ENCODE measurements at regions not wholly inside any gene's neighbourhood (a gene's known extent, or its start where the extent isn't known, plus 50 kb on each side); places are given as distances from the start of the nearest gene placed in this dataset.

DNA sequence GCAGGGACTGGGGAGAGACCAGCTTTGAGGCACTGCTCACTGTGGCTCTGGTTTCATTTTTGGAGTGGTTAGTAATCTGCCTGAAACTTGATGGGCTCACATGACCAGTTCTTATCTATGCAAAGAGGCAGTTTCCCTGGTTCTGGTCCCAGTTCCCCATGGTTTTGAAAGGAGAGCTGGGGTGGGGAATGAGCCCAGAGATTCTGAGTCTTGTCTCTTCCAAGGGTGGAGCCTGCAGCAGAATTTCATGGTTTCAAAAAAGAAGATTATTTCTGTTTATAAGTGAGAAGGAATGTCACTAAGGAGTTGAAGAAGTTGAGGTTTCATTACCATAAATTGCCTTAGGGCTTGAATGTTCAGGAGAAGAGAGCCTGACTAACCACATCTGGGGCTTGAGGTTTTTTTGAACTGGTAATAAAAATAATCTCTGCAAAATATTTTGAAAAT, 190.2 kb upstream of the HABP2 start:
- no peaks in the 10 kb centered on the region for H3K27me3 ChIP-seq (ENCODE audit: insufficient read depth, low read depth)
- H3K79me2 ChIP-seq (ENCODE audit: low read depth): no peaks in the 10 kb centered on the region
- ChIA-PET POLR2A (ENCODE audit: unreplicated experiment) (no interaction called here), CTCF (no interaction called here)
- peak in 1 of 2 experiments; percentile 70 for DNase-seq
- H3K4me2 ChIP-seq: peak overlapping the region; percentile 44; the same call in 1 of the 2 replicates
- H3K36me3 ChIP-seq (ENCODE audit: low read depth): no peaks in the 10 kb centered on the region
- no peak for TF ChIP-seq EZH2 (IDR thresholded peaks at IDR 0.05; ENCODE audit: low read depth)
- TF ChIP-seq, protein P1, sequence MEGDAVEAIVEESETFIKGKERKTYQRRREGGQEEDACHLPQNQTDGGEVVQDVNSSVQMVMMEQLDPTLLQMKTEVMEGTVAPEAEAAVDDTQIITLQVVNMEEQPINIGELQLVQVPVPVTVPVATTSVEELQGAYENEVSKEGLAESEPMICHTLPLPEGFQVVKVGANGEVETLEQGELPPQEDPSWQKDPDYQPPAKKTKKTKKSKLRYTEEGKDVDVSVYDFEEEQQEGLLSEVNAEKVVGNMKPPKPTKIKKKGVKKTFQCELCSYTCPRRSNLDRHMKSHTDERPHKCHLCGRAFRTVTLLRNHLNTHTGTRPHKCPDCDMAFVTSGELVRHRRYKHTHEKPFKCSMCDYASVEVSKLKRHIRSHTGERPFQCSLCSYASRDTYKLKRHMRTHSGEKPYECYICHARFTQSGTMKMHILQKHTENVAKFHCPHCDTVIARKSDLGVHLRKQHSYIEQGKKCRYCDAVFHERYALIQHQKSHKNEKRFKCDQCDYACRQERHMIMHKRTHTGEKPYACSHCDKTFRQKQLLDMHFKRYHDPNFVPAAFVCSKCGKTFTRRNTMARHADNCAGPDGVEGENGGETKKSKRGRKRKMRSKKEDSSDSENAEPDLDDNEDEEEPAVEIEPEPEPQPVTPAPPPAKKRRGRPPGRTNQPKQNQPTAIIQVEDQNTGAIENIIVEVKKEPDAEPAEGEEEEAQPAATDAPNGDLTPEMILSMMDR (conservative IDR thresholded peaks at IDR 0.05): no peak
- no peaks in the 10 kb centered on the region for H4K20me1 ChIP-seq (ENCODE audit: insufficient read depth)
- intact Hi-C loops (cut with micrococcal nuclease; ENCODE audit: unreplicated experiment): loop anchor here (2.0 kb wide), 1 partner anchor 66 kb away; no protein-coding TSS in a partner anchor
- no peak overlapping the region for H3K27ac ChIP-seq
- H3K4me3 ChIP-seq: no peak overlapping the region
- H2AFZ ChIP-seq: no peak overlapping the region
- no peaks in the 10 kb centered on the region for H3F3A ChIP-seq (ENCODE audit: insufficient read depth, low read depth)
- no peaks in the 10 kb centered on the region for H3K9me3 ChIP-seq (ENCODE audit: insufficient read depth, low read depth)
- no peaks in the 10 kb centered on the region for H3K9me2 ChIP-seq (ENCODE audit: insufficient read depth)
- no TSS peak for BruUV-seq (replicated peaks)
- peaks cover 6% of the 10 kb centered on the region; the same call in 1 of the 2 replicates for H3K4me1 ChIP-seq (replicated peaks; ENCODE audit: insufficient read depth)

DNA sequence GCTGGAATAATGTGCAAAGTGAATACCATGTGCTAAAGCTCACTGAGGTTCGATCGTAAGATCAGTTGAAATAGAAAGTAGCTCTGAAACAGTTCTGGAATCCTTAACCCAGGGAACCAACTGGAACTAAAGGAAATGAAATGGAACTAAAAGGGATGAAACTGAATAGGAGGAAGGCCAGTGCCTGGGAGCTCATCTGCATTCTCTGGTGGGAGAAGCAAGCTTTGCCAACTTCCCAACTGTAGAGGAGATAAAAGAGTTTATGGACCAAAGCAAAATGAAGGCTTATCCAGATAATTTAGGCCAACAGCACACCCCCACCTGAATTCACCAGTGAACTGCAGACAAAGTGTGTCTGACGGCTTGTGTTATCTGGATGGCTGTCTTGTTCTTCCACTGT, 188.6 kb upstream of the HABP2 start:
- Histone ChIP-seq H3K27me3 (ENCODE audit: insufficient read depth, low read depth) (no peaks in the 10 kb centered on the region), H3K4me3 (no peak overlapping the region)
- no TSS peak for BruUV-seq (replicated peaks)

DNA sequence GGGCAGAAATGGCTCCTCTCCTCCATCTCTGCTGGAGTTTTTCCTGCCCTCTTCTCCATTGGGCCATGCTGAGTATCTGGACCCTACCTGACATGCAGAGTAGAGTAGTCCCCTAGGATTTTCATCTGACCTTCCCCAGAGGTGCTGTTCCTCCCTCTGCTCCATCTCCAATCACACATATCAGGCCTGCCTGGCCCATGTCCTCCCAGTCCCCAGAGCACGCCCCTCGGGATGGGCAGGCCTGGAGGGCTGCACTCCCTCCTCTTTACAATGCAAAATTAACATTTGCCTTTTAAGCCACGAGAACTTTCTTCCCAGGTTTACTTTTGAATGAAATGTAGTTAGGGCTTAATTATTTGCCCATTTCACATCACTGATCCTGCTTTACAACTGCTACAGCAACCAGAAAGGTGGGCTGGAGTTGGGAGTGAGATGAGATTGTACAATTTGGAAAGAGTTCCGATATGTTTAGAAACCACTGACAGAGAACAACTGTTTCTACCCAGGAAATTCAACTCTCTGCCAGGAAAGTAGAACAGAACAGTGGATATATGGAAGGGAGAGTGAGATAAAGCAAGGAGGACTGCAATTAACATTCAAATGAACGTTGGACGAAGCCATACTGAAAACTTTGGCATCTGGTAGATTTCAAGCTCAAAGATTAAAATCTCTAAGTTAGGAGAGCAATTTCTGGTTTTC, 184.0 kb upstream of the HABP2 start:
- H3K4me1 ChIP-seq (replicated peaks; ENCODE audit: insufficient read depth): no peaks in the 10 kb centered on the region
- H4K20me1 ChIP-seq (ENCODE audit: insufficient read depth): no peaks in the 10 kb centered on the region
- intact Hi-C loops (cut with micrococcal nuclease; ENCODE audit: unreplicated experiment): no loop called here
- H3K9me3 ChIP-seq (ENCODE audit: insufficient read depth, low read depth): no peaks in the 10 kb centered on the region
- no peak for DNase-seq
- H3K4me3 ChIP-seq: no peak overlapping the region
- H3K36me3 ChIP-seq (ENCODE audit: low read depth): no peaks in the 10 kb centered on the region
- no peak overlapping the region for H3K4me2 ChIP-seq
- no peak overlapping the region for H3K27ac ChIP-seq
- H2AFZ ChIP-seq: no peak overlapping the region
- ChIA-PET POLR2A (ENCODE audit: unreplicated experiment) (no interaction called here), CTCF (no interaction called here)
- no peaks in the 10 kb centered on the region for H3K9me2 ChIP-seq (ENCODE audit: insufficient read depth)
- H3K79me2 ChIP-seq (ENCODE audit: low read depth): no peaks in the 10 kb centered on the region
- H3K27me3 ChIP-seq (ENCODE audit: insufficient read depth, low read depth): no peaks in the 10 kb centered on the region
- TF ChIP-seq, protein P1 (conservative IDR thresholded peaks at IDR 0.05): no peak
- TF ChIP-seq EZH2 (IDR thresholded peaks at IDR 0.05; ENCODE audit: low read depth): no peak
- H3F3A ChIP-seq (ENCODE audit: insufficient read depth, low read depth): no peaks in the 10 kb centered on the region
- BruUV-seq (replicated peaks): no TSS peak

More for the DNA sequence above, 188.6 kb upstream of the HABP2 start:
- Histone ChIP-seq H3K9me2 (ENCODE audit: insufficient read depth) (no peaks in the 10 kb centered on the region), H3K79me2 (ENCODE audit: low read depth) (no peaks in the 10 kb centered on the region), H2AFZ (no peak overlapping the region), H3K9me3 (ENCODE audit: insufficient read depth, low read depth) (no peaks in the 10 kb centered on the region), H4K20me1 (ENCODE audit: insufficient read depth) (no peaks in the 10 kb centered on the region), H3K27ac (no peak overlapping the region), H3K4me1 (replicated peaks; ENCODE audit: insufficient read depth) (peaks cover 6% of the 10 kb centered on the region; the same call in 1 of the 2 replicates), H3F3A (ENCODE audit: insufficient read depth, low read depth) (no peaks in the 10 kb centered on the region), H3K36me3 (ENCODE audit: low read depth) (no peaks in the 10 kb centered on the region), H3K4me2 (no peak overlapping the region)
- DNase-seq: no peak
- TF ChIP-seq, protein P1 (conservative IDR thresholded peaks at IDR 0.05): no peak
- TF ChIP-seq EZH2 (IDR thresholded peaks at IDR 0.05; ENCODE audit: low read depth): no peak
- intact Hi-C loops (cut with micrococcal nuclease; ENCODE audit: unreplicated experiment): no loop called here
- ChIA-PET POLR2A (ENCODE audit: unreplicated experiment) (no interaction called here), CTCF (no interaction called here)

Measured in PC-9 (cell line).